AG04450 (cell line): ENCODE measurements at regions not wholly inside any gene's neighbourhood (a gene's known extent, or its start where the extent isn't known, plus 50 kb on each side); places are given as distances from the start of the nearest gene placed in this dataset.
A peak's percentile ranks its signal among the peaks of the same experiment; 100 is the strongest.

Experiments
- CTCF ChIA-PET: fragments of 300-600, 350-600 bp; formaldehyde crosslinking; extraction: SDS; loops from one replicate; lab custom pipeline; 2022; ENCODE audit warnings: antibody characterized with exemption, inconsistent platforms; lab: Charles Lee
- POLR2A ChIA-PET: fragments of 350-600 bp; formaldehyde crosslinking; extraction: SDS; loops from one replicate; lab custom pipeline; 2021; ENCODE audit warnings: antibody characterized with exemption, inconsistent platforms; lab: Yijun Ruan, JAX
- DNase-seq: peaks from one replicate; pipeline ENCODE4 v3.0.0-alpha.2; 2011; ENCODE audit warnings: low read depth, low spot score
- H3K27ac ChIP-seq: one replicate; pipeline ENCODE4 v1.5.1; 2012; ENCODE audit warnings: low read depth, low read length, control low read depth
- H3K27me3 ChIP-seq: one replicate; pipeline ENCODE4 v1.6.0; 2012; ENCODE audit warnings: low read length; ENCODE audit not compliant: control insufficient read depth, insufficient read depth
- H3K4me3 ChIP-seq: 2 replicates; pipeline ENCODE4 v1.5.1; 2011; ENCODE audit warnings: mild to moderate bottlenecking, low read depth, low read length, control low read depth
- H3K9me3 ChIP-seq: 2 replicates; pipeline ENCODE4 v1.5.1; 2012; ENCODE audit warnings: low read length; ENCODE audit not compliant: control insufficient read depth, insufficient read depth
- CTCF ChIP-seq: IDR thresholded peaks from 2 replicates; pipeline ENCODE4 v1.5.1; 2011; ENCODE audit warnings: low read depth, low read length, control low read depth, inconsistent platforms

GRCh38 chr15:25504307-25504706 lies 65.5 kb upstream of the UBE3A start:
- Histone ChIP-seq H3K27me3 (no peaks in the 10 kb centered on the region), H3K9me3 (no peaks in the 10 kb centered on the region; the same call in 1 of the 2 replicates), H3K4me3 (no peak overlapping the region), H3K27ac (peak overlapping the region; percentile 39)
- no peak for TF ChIP-seq CTCF
- POLR2A ChIA-PET = no interaction called here
- CTCF ChIA-PET = interaction anchor here (2.5 kb wide), 1 partner anchor 430 kb away, joined by 10 read pairs; no protein-coding TSS in a partner anchor
- peak; percentile 13 for DNase-seq

- CTCF ChIA-PET = interaction anchor here (0.9 to 2.3 kb wide), 5 partner anchors 9 to 625 kb away, joined by 3 to 6 read pairs (median 4); no protein-coding TSS in a partner anchor
- H3K27me3 ChIP-seq = no peaks in the 10 kb centered on the region
- no peaks in the 10 kb centered on the region; the same call in 1 of the 2 replicates for H3K9me3 ChIP-seq
- TF ChIP-seq CTCF = peak; percentile 53
- DNase-seq = no peak
- POLR2A ChIA-PET = no interaction called here
- H3K4me3 ChIP-seq = no peak overlapping the region
- H3K27ac ChIP-seq = no peak overlapping the region
These were observed 63.1 kb upstream of the UBE3A start for GRCh38 chr15:25501828-25502446.

GRCh38 chr15:25498835-25499234 lies 60.0 kb upstream of the UBE3A start:
- ChIA-PET CTCF (interaction anchor here (0.6 to 1.1 kb wide), 2 partner anchors 10 to 460 kb away, joined by 4 read pairs; no protein-coding TSS in a partner anchor), POLR2A (no interaction called here)
- TF ChIP-seq CTCF = no peak
- no peak overlapping the region for H3K27ac ChIP-seq
- DNase-seq = no peak
- H3K27me3 ChIP-seq = no peaks in the 10 kb centered on the region
- no peaks in the 10 kb centered on the region for H3K9me3 ChIP-seq
- H3K4me3 ChIP-seq = no peak overlapping the region

- TF ChIP-seq CTCF = no peak
- H3K4me3 ChIP-seq = no peak overlapping the region
- no peaks in the 10 kb centered on the region for H3K27me3 ChIP-seq
- POLR2A ChIA-PET = no interaction called here
- no peaks in the 10 kb centered on the region for H3K9me3 ChIP-seq
- DNase-seq = no peak
- CTCF ChIA-PET = interaction anchor here (1.1 kb wide), 1 partner anchor 11 kb away, joined by 4 read pairs; no protein-coding TSS in a partner anchor
- H3K27ac ChIP-seq = no peak overlapping the region
These were observed 59.1 kb upstream of the UBE3A start for GRCh38 chr15:25497934-25498333.

GRCh38 chr15:25493823-25494526 lies 55.2 kb upstream of the UBE3A start:
- no peak for TF ChIP-seq CTCF
- CTCF ChIA-PET = no interaction called here

More at GRCh38 chr15:25493823-25494526, 55.2 kb upstream of the UBE3A start:
- no peak for DNase-seq
- H3K9me3 ChIP-seq = no peaks in the 10 kb centered on the region
- POLR2A ChIA-PET = no interaction called here
- H3K27ac ChIP-seq = no peak overlapping the region
- no peak overlapping the region for H3K4me3 ChIP-seq
- H3K27me3 ChIP-seq = no peaks in the 10 kb centered on the region
